NCI-H1436 (cell line): ENCODE measurements at regions not wholly inside any gene's neighbourhood (a gene's known extent, or its start where the extent isn't known, plus 50 kb on each side); places are given as distances from the start of the nearest gene placed in this dataset.
"Not testable (repeated sequence)": the region's sequence is repeated elsewhere in the genome, so short reads cannot be mapped to it uniquely, and the experiment has no call there.

Experiments
- DNase-seq: peaks from one replicate; lab custom pipeline; 2025; lab: John Stamatoyannopoulos, UW

DNA sequence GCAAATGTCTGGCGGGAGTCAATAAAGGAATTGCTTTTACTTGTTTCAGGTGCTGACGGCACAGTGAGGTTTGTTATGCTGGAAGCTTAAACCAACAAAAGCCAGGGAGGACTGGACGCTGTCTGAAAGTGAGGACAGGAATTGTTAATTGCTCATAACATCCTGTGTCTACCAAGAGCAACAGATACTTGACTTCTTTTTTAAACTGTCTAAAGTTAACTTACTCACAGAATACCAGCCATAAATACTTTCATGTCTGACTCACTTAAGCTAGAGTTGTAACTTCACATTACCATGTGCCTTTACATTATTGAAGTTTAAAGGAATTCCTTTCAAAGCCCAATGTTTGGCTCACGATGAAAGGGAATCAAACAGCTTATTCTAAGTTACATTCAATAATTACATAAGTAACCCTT lies 252.7 kb upstream of the SHH start:
- no peak for DNase-seq

GRCh38 chr7:156063241-156063810 lies 251.1 kb upstream of the SHH start:
- no peak for DNase-seq

GRCh38 chr7:156062286-156062685 lies 250.0 kb upstream of the SHH start:
- DNase-seq = no peak

GRCh38 chr7:156061689-156062255 lies 249.5 kb upstream of the SHH start:
- no peak for DNase-seq

GRCh38 chr7:156060925-156061324 lies 248.7 kb upstream of the SHH start:
- DNase-seq = no peak

DNA sequence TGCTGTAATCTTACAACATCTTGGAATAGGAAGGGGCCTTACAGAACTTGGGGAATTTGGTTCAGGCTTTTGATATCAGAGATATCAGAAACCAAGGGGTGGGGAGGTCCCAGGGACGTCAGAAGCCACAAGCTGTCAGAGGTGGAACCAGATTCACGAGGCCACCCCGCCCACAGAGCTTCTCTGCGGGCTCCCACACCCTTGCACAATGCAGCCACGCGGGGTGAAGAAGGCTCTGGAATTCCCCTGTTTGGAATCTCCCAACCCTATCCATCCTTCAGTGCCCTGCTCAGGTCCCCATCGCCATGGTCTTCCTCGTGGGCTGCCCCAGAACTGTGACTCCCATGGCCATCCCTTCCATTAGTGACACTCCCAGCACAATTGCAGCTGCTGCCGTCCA lies 247.1 kb upstream of the SHH start:
- DNase-seq = no peak

DNA sequence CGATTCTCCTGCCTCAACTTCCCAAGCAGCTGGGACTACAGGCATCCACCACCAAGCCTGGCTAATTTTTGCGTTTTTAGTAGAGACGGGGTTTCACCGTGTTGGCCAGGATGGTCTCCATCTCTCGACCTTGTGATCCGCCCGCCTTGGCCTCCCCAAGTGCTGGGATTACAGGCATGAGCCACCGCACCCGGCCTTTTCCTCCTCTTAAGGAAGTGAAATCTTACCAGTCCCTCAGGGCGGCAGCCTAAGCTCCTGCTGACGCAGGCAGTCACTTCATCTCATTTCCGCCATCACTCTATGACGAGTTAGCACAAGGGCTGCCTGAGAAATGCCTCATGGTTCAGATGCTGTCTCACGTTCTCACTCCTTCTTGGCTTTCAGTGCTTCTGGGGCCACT lies 246.0 kb upstream of the SHH start:
- no peak for DNase-seq

DNA sequence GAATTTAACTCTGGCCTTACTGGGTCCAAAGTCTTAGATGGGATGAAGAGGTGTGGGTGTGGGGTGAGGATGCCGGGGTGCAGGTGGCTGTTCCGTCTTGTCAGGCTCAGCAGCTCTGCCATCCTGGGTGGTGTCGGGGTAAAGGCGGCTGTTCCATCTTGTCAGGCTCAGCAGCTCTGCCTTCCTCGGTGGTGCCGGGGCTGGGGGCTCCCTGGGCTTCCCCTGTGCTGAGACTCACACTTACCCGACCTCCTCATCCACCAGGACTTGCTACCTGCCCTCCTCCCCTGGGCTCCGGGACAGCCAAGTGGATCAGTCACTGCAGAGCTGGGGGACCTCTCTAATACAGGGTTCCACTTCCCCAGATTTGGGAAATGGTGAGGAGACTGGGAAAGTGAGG lies 244.3 kb upstream of the SHH start:
- no peak for DNase-seq

DNA sequence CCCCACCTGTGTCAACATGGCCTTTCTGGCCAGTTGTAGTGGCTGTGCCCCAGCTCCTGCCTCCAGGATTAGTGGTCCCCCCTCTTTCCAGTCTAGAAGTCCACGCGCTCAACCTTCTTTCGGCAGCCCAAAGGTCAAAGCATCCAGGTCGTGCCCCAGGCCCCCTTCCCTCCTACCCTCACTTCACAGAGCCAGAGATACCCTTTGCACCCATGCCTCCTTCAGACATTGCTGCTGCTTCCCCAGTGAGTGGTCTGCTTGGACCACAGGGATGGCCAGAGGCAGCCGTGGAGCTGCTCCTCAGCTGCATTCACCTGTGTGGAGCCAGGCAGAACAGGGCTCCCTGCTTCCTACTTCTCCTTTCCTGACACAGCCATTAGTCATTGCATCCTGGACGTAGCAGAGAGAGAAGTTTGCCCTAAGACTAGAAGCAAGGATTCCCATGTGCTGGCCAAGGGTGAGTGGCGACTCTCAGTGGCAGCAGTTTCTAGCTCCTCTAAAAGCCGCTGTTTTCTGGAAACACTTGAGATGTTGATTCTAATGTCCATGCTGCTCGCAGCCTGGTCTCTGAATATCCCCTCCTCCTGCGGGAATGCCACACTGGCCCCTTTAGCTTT lies 243.1 kb upstream of the SHH start:
- DNase-seq = no peak

GRCh38 chr7:156051884-156052283 lies 239.6 kb upstream of the SHH start:
- no peak for DNase-seq

- DNase-seq = no peak
Observed at GRCh38 chr7:156050636-156051569, 238.6 kb upstream of the SHH start.

- DNase-seq = no peak
Observed at GRCh38 chr7:156049366-156049765, 237.1 kb upstream of the SHH start.

GRCh38 chr7:156046031-156046560 lies 233.8 kb upstream of the SHH start:
- DNase-seq = no peak

DNA sequence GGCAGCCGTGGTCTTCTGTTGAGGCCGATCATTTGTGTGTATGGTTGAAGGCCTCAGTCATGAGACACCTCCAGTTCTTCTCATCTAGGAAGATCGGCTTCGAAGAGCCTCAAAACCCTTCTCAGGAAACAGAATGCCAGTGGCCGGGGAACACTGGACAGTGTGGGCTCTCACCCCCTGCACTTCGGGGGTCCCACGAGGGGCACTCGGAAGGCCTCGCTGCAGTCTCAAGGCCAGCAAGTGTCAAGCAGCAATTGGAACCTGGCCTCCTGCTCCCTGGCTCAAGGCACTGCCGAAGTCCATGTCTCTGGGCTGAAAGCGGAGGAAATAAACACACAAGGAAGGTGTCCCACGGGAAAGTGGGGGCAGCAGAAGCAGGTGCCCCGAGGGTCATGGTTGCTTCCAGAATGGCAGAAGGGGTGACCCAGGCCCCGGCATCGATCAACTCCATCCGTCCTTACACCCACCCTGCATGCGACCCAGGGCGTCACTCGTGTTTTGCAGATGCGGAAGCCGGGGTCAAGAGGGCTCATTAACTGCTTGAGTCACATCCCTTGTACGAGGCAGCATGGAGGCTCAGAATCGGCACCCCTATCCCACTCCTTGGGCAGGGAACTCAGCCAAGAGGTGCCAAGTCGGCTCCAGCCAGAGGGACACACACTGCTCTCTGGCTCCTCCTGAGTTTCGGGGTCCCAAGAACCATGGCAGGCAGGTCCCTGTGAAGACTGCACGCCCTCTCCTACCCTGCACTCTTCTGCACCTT lies 231.3 kb upstream of the SHH start:
- DNase-seq = no peak

GRCh38 chr7:156041398-156041797 lies 229.1 kb upstream of the SHH start:
- DNase-seq = no peak

DNA sequence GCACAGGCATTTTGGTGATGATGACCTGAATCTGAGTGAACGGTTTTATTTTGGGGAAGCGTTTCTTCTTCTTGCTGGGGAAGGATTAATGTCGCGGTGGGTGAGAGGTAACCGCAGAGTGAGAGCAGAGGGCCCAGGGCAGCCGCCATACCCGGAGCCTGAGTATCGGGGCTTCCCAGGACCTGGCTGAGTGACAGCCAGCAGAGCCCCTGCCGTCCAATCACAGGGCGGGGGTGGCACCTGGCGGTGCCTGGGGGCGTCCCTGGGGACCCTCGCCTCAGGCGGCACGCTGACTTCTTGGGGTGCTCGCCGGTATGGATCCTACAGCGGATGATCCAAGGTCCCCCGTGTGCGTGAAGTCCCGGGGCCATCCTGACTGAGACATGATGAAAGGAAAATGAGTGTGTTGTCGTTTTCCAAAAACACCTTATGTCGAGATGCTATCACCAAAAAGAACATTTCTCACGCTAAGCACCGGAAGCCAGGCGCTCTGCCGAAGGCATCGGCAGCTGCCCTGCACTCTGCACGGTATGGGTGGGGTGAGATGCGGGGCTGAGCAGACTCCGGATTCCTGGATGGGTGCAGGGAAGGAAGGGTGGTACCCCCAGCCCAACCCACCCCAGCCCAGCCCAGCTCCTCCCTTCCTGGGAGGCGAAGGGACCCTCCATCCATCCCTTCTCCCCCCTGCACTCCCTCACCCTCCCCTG lies 227.9 kb upstream of the SHH start:
- no peak for DNase-seq

DNA sequence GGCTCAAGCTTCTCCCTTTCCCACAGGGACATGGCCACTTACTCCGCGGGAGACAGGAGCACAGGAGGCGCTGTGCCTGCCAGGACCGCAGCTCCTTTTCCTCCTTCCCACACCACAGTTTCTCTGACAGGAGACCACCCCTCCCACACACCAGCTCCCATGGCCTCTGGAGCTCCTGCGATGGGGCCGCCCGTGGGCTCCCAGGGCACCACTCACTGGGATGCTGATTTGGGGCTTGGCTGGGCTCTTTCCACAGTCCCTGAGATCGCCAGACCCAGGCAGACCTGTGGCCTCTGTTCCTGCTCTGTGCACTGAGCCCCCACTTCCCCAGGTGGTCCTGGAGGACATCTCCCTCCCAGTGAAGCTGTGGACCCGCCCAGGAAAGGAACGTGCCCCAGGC lies 226.9 kb upstream of the SHH start:
- no peak for DNase-seq

GRCh38 chr7:156038345-156038744 lies 226.1 kb upstream of the SHH start:
- no peak for DNase-seq

DNA sequence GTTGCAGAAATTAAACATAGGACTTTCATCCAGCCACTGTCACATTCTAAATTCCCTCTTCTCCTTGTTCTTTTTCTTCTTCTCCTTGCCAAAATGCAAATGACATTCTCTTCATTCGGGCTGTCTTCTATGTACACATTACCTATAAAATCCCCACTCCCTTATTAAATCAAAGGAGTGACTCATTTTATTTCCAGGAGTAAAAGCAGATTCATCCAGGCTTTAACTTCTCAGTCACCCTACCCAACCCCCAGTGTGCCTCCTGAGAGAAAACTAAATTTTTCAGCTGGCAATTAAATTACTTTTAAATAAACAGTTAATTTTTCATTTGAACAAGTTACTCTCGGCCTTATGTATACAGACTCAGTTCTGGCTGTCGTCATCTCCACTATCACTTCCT lies 223.9 kb upstream of the SHH start:
- no peak for DNase-seq

DNA sequence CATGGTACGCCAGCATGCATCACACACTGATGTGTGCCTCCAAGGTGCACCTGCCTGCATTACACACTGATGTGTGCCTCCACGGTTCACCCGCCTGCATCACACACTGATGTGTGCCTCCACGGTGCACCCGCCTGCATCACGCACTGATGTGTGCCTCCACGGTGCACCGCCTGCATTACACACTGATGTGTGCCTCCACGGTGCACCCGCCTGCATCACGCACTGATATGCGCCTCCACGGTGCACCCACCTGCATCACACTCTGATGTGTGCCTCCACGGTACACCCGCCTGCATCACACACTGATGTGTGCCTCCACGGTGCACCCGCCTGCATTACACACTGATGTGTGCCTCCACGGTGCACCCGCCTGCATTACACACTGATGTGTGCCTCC lies 223.1 kb upstream of the SHH start:
- not testable (repeated sequence) for DNase-seq

DNA sequence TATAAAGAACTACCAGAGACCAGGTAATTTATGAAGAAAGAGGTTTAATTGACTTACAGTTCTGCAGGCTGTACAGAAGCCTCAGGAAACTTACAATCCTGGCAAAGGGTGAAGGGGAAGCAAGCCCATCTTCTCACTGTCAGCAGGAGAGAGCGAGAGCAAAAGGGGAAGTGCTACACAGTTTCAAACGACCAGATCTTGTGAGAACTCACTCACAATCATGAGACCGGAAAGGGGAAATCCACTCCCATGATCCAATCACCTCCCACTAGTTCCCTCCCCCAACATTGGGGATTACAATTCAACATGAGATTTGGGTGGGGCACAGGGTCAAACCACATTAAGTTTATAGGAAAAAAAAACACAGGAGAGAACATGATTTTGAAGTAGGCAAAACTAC lies 222.1 kb upstream of the SHH start:
- DNase-seq = no peak
